Transverse colon (tissue), 4 donors: ENCODE measurements at regions not wholly inside any gene's neighbourhood (a gene's known extent, or its start where the extent isn't known, plus 50 kb on each side); places are given as distances from the start of the nearest gene placed in this dataset.

Experiments
- EP300 ChIP-seq: sonication (generic); formaldehyde crosslinking; IDR thresholded peaks from one replicate; pipeline ENCODE4 v1.6.1; 2017; ENCODE audit warnings: antibody characterized with exemption, low read depth
- POLR2AphosphoS5 ChIP-seq, 3 donors: sonication (generic); formaldehyde crosslinking; IDR thresholded peaks; one replicate each; pipeline ENCODE4 v1.6.1; 2016; ENCODE audit warnings: antibody characterized with exemption in 3 of 3
- TF ChIP-seq, protein P1 (sequence below), 5 experiments: fragments of 200-600 bp in 3 of 5; fragments of 450-650 bp in 2 of 5; sonication (generic) in 3 of 5; IDR thresholded peaks; 1 replicate in 2 of 5; 2 replicates in 3 of 5; pipeline ENCODE4 v1.5.1; 2016 to 2017; ENCODE audit warnings: antibody characterized with exemption in 5 of 5, inconsistent platforms in 3 of 5, mild to moderate bottlenecking in 2 of 5, moderate library complexity in 1 of 5

DNA sequence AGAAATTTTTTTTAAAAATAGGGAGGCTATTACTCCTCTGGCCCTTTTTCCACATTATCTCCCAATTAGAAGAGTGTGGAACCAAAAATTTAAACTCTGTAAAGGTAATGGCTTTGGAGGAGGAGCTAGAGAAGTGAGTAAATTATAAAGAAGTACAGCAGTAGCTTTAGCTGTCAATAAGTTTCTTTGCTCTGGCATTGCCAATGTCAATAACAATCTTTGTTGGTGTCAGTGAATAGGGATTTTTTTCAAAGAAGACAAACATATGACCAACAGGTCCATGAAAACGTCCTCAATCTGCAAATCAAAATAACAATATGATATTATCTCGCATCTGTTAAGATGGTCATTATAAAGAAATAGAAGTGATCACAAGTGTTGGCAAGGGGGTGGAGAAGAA, 227.1 kb upstream of the MBL2 start:
- TF ChIP-seq, protein P1, sequence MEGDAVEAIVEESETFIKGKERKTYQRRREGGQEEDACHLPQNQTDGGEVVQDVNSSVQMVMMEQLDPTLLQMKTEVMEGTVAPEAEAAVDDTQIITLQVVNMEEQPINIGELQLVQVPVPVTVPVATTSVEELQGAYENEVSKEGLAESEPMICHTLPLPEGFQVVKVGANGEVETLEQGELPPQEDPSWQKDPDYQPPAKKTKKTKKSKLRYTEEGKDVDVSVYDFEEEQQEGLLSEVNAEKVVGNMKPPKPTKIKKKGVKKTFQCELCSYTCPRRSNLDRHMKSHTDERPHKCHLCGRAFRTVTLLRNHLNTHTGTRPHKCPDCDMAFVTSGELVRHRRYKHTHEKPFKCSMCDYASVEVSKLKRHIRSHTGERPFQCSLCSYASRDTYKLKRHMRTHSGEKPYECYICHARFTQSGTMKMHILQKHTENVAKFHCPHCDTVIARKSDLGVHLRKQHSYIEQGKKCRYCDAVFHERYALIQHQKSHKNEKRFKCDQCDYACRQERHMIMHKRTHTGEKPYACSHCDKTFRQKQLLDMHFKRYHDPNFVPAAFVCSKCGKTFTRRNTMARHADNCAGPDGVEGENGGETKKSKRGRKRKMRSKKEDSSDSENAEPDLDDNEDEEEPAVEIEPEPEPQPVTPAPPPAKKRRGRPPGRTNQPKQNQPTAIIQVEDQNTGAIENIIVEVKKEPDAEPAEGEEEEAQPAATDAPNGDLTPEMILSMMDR (IDR thresholded peaks at IDR 0.05) = no peak
- TF ChIP-seq EP300 (no peak), POLR2AphosphoS5 (IDR thresholded peaks at IDR 0.05) (no peak)
